Gastroesophageal sphincter (tissue), 4 donors: ENCODE measurements at regions not wholly inside any gene's neighbourhood (a gene's known extent, or its start where the extent isn't known, plus 50 kb on each side); places are given as distances from the start of the nearest gene placed in this dataset.
"Not testable (repeated sequence)": the region's sequence is repeated elsewhere in the genome, so short reads cannot be mapped to it uniquely, and the experiment has no call there.

ENCODE experiments used
- ATAC-seq: fragments of 150-250 bp; one replicate; pipeline ENCODE4 v1.9.1; 2016; ENCODE audit warnings: mild to moderate bottlenecking, moderate library complexity
- H3K27ac ChIP-seq, 4 donors: fragments of 200-600 bp; sonication (generic) in 3 of 4; 1 replicate in 3 of 4; 2 replicates in 1 of 4; pipeline ENCODE4 v1.5.1; 2016 to 2019
- H3K27me3 ChIP-seq: fragments of 200-600 bp; sonication (generic); one replicate; pipeline ENCODE4 v1.5.1; 2019
- H3K36me3 ChIP-seq, 2 donors: fragments of 200-600 bp; sonication (generic); one replicate each; pipeline ENCODE4 v1.5.1; 2019; ENCODE audit warnings: control low read depth in 1 of 2
- H3K4me1 ChIP-seq, 3 donors: fragments of 200-600 bp; sonication (generic); 1 replicate in 2 of 3; 2 replicates in 1 of 3; pipeline ENCODE4 v1.5.1; 2016 to 2019; ENCODE audit warnings: control low read depth in 2 of 3
- H3K4me3 ChIP-seq, 2 donors: fragments of 200-600 bp; sonication (generic); one replicate each; pipeline ENCODE4 v1.5.1; 2019; ENCODE audit warnings: mild to moderate bottlenecking in 1 of 2, moderate library complexity in 1 of 2
- H3K9me3 ChIP-seq, 3 donors: fragments of 200-600 bp; sonication (generic); one replicate each; pipeline ENCODE4 v1.5.1; 2017 to 2019; ENCODE audit warnings: control low read depth in 2 of 3
- CTCF ChIP-seq, 4 experiments: fragments of 200-600 bp in 2 of 4; fragments of 450-650 bp in 2 of 4; sonication (generic) in 1 of 4; IDR thresholded peaks; one replicate each; pipeline ENCODE4 v1.5.1; 2017 to 2019; ENCODE audit warnings: antibody characterized with exemption in 4 of 4, mild to moderate bottlenecking in 2 of 4, moderate library complexity in 2 of 4
- EP300 ChIP-seq: sonication (generic); formaldehyde crosslinking; IDR thresholded peaks from one replicate; pipeline ENCODE4 v1.6.1; 2017; ENCODE audit warnings: antibody characterized with exemption, mild to moderate bottlenecking
- POLR2A ChIP-seq, 2 donors: fragments of 450-650 bp; IDR thresholded peaks; one replicate each; pipeline ENCODE4 v1.6.1; 2017; ENCODE audit warnings: antibody characterized with exemption in 2 of 2, mild to moderate bottlenecking in 2 of 2, moderate library complexity in 1 of 2
- POLR2AphosphoS5 ChIP-seq: sonication (generic); formaldehyde crosslinking; IDR thresholded peaks from one replicate; pipeline ENCODE4 v1.6.1; 2017; ENCODE audit warnings: antibody characterized with exemption
- WGBS, 2 donors: methylation state at CpG; one replicate each; pipeline ENCODE4 v1.1.5; 2018; ENCODE audit warnings: low coverage in 1 of 2; 5-methylcytosine and 5-hydroxymethylcytosine counted together

GRCh38 chr14:80054020-80054419 lies 157.3 kb downstream of the DIO2 start:
- Histone ChIP-seq H3K9me3 (peaks cover 0 to 10% (median 0%) of the 10 kb centered on the region in 3 donors), H3K27ac (no peak overlapping the region), H3K36me3 (no peaks in the 10 kb centered on the region), H3K27me3 (no peaks in the 10 kb centered on the region), H3K4me3 (no peak overlapping the region), H3K4me1 (peaks cover 0 to 19% (median 4%) of the 10 kb centered on the region in 3 donors)
- no peak for ATAC-seq
- WGBS, 2 donors, result 79 to 80% methylated on average over 3 of the region's 3 CpGs
- no peak for TF ChIP-seq EP300
- no peak for TF ChIP-seq POLR2AphosphoS5
- TF ChIP-seq CTCF (IDR thresholded peaks at IDR 0.05), result no peak
- TF ChIP-seq POLR2A (IDR thresholded peaks at IDR 0.05), result no peak

DNA sequence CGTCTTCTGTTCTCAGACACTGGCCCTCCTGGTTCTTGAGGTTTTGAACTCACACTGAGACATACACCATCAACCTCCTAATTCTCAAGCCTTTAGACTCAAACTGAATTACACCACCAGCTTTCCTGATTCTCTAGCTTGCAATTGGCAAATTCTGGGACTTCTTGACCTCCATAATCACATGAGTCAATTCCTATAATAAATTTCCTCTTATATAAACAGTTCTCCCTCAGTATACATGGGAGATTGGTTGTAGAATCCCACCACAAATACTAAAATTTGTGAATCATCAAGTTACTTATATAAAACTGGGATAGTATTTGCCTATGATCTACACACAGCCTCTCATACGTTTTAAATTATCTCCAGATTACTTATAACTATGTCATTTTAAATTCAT lies 162.2 kb downstream of the DIO2 start:
- no peak for TF ChIP-seq CTCF (IDR thresholded peaks at IDR 0.05)
- TF ChIP-seq POLR2AphosphoS5, result no peak
- no peak for TF ChIP-seq EP300
- no peak for TF ChIP-seq POLR2A (IDR thresholded peaks at IDR 0.05)
- no peak overlapping the region for H3K4me3 ChIP-seq
- WGBS, 2 donors, result 80 to 93% methylated on average over 2 of the region's 2 CpGs
- no peaks in the 10 kb centered on the region for H3K36me3 ChIP-seq
- ATAC-seq, result no peak
- no peaks in the 10 kb centered on the region for H3K4me1 ChIP-seq
- peaks cover 0 to 10% (median 0%) of the 10 kb centered on the region in 3 donors for H3K9me3 ChIP-seq
- H3K27me3 ChIP-seq, result no peaks in the 10 kb centered on the region
- no peak overlapping the region for H3K27ac ChIP-seq

GRCh38 chr14:80047761-80048160 lies 163.5 kb downstream of the DIO2 start:
- no peak for ATAC-seq
- peaks cover 0 to 10% (median 0%) of the 10 kb centered on the region in 3 donors for H3K9me3 ChIP-seq
- H3K4me1 ChIP-seq, result no peaks in the 10 kb centered on the region
- H3K36me3 ChIP-seq, result no peaks in the 10 kb centered on the region
- no peak overlapping the region for H3K27ac ChIP-seq
- TF ChIP-seq EP300, result no peak
- TF ChIP-seq POLR2A (IDR thresholded peaks at IDR 0.05), result no peak
- TF ChIP-seq POLR2AphosphoS5, result no peak
- no peak for TF ChIP-seq CTCF (IDR thresholded peaks at IDR 0.05)
- 70 to 79% methylated on average over 3 of the region's 3 CpGs for WGBS, 2 donors
- no peaks in the 10 kb centered on the region for H3K27me3 ChIP-seq
- H3K4me3 ChIP-seq, result no peak overlapping the region

DNA sequence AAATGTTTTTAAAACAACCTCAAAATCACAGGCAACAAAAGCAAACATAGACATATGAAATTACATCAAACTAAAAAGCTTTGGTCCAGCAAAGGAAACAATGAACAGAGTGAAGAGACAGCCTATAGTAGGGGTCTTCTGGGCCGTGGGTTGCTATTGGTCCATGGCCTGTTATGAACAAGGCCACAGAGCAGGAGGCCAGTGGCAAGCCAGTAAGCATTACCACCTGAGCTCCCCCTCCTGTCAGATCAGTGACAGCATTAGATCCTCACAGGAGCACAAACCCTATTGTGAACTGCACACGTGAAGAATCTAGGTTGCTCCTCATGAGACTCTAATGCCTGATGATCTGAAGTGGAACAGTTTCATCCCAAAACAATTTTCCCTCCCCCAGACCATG lies 174.0 kb downstream of the DIO2 start:
- ATAC-seq, result no peak
- Histone ChIP-seq H3K9me3 (no peaks in the 10 kb centered on the region), H3K27ac (no peak overlapping the region), H3K4me3 (no peak overlapping the region), H3K36me3 (no peaks in the 10 kb centered on the region), H3K4me1 (no peaks in the 10 kb centered on the region), H3K27me3 (no peaks in the 10 kb centered on the region)
- WGBS, 2 donors, result 66 to 77% methylated on average over 2 of the region's 2 CpGs
- TF ChIP-seq EP300, result no peak
- TF ChIP-seq POLR2AphosphoS5, result no peak
- TF ChIP-seq POLR2A (IDR thresholded peaks at IDR 0.05), result no peak
- TF ChIP-seq CTCF (IDR thresholded peaks at IDR 0.05), result no peak

GRCh38 chr14:80024417-80024816 lies 186.9 kb downstream of the DIO2 start:
- Histone ChIP-seq H3K9me3 (no peaks in the 10 kb centered on the region), H3K27ac (no peak overlapping the region), H3K27me3 (no peaks in the 10 kb centered on the region), H3K4me1 (no peaks in the 10 kb centered on the region), H3K4me3 (no peak overlapping the region), H3K36me3 (no peaks in the 10 kb centered on the region)
- TF ChIP-seq CTCF (IDR thresholded peaks at IDR 0.05), result no peak
- no peak for TF ChIP-seq POLR2AphosphoS5
- no peak for TF ChIP-seq EP300
- ATAC-seq, result no peak
- 86 to 96% methylated on average over 4 of the region's 4 CpGs for WGBS, 2 donors

DNA sequence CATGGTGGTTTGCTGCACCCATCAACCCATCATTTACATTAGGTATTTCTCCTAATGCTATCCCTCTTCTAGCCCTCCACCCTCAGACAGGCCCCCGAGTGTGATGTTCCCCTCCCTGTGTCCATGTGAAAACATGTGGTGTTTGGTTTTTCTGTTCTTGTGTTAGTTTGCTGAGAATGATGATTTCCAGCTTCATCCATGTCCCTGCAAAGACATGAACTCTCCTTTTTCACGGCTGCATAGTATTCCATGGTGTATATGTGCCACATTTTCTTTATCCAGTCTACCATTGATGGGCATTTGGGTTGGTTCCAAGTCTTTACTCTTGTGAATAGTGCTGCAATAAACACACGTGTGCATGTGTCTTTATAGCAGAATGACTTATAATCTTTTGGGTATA lies 192.8 kb downstream of the DIO2 start:
- not testable (repeated sequence) for ATAC-seq, H3K4me1 ChIP-seq

More for the DNA sequence above, 192.8 kb downstream of the DIO2 start:
- H3K4me3 ChIP-seq, H3K36me3 ChIP-seq, H3K27me3 ChIP-seq, H3K9me3 ChIP-seq, H3K27ac ChIP-seq: not testable (repeated sequence)
- 71 to 93% methylated on average over 3 of the region's 3 CpGs for WGBS, 2 donors
